ENCODE measurements at regions not wholly inside any gene's neighbourhood (a gene's known extent, or its start where the extent isn't known, plus 50 kb on each side); places are given as distances from the start of the nearest gene placed in this dataset.

DNA sequence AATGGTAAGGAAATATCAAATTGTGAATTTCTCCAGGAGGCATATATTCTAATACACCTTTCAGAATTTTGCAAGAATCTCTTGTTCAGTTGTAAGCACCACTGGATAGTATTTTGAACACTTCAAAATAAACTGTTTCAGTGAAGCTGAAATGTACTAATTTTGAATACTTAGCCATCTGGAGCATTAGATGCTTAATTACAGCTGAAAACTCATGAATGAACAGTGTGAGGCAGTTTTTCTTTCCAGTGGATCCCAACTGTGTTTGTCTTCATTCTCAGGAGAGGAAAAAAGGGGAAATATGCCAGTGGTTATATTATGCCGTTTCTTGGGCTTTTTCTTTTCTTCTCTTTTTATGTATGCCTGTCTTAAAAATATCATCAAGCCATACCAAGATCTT lies 306.0 kb upstream of the SEMA6A start:
- Histone ChIP-seq H3K36me3 (ENCODE audit: insufficient read depth, low read length) (no peaks in the 10 kb centered on the region), H3K4me1 (ENCODE audit: insufficient read depth, low read length, poor library complexity, severe bottlenecking) (peaks cover 7% of the 10 kb centered on the region), H3K4me2 (ENCODE audit: low read length) (peak overlapping the region; percentile 25; the same call in 1 of the 2 replicates), H3K79me2 (ENCODE audit: insufficient read depth, low read depth, low read length) (no peaks in the 10 kb centered on the region), H3K4me3 (ENCODE audit: low read depth, low read length, poor library complexity, severe bottlenecking) (no peak overlapping the region), H4K20me1 (ENCODE audit: insufficient read depth, low read length) (no peaks in the 10 kb centered on the region), H3K9me3 (ENCODE audit: low read length) (no peaks in the 10 kb centered on the region; the same call in 1 of the 2 replicates), H3K9me2 (ENCODE audit: insufficient read depth, low read length) (no peaks in the 10 kb centered on the region), H2AFZ (ENCODE audit: low read length) (no peak overlapping the region), H3K27ac (ENCODE audit: low read depth, low read length, poor library complexity, severe bottlenecking) (no peak overlapping the region)
- CTCF ChIA-PET (ENCODE audit: unreplicated experiment) = no interaction called here
- DNase-seq (ENCODE audit: low spot score) = no peak
- TF ChIP-seq EZH2phosphoT487 (IDR thresholded peaks at IDR 0.05; ENCODE audit: borderline replicate concordance, low read depth, low read length) (no peak), CTCF (conservative IDR thresholded peaks at IDR 0.05; ENCODE audit: low read length) (no peak)
- intact Hi-C loops (cut with micrococcal nuclease; ENCODE audit: unreplicated experiment) = no loop called here
- no TSS peak for BruUV-seq (replicated peaks)
- POLR2A ChIA-PET = interaction anchor here (0.8 to 1.0 kb wide), 2 partner anchors 14 to 17 kb away, joined by 3 read pairs; no protein-coding TSS in a partner anchor

- intact Hi-C loops (cut with micrococcal nuclease; ENCODE audit: unreplicated experiment) = no loop called here
- DNase-seq (ENCODE audit: low spot score) = peak; percentile 36
- Histone ChIP-seq H3K36me3 (ENCODE audit: insufficient read depth, low read length) (no peaks in the 10 kb centered on the region), H2AFZ (ENCODE audit: low read length) (no peak overlapping the region), H3K9me3 (ENCODE audit: low read length) (no peaks in the 10 kb centered on the region; the same call in 1 of the 2 replicates), H3K4me1 (ENCODE audit: insufficient read depth, low read length, poor library complexity, severe bottlenecking) (peaks cover 7% of the 10 kb centered on the region), H3K4me2 (ENCODE audit: low read length) (peak overlapping the region; percentile 25; the same call in 1 of the 2 replicates), H3K9me2 (ENCODE audit: insufficient read depth, low read length) (no peaks in the 10 kb centered on the region), H3K4me3 (ENCODE audit: low read depth, low read length, poor library complexity, severe bottlenecking) (no peak overlapping the region), H4K20me1 (ENCODE audit: insufficient read depth, low read length) (no peaks in the 10 kb centered on the region), H3K27ac (ENCODE audit: low read depth, low read length, poor library complexity, severe bottlenecking) (no peak overlapping the region), H3K79me2 (ENCODE audit: insufficient read depth, low read depth, low read length) (no peaks in the 10 kb centered on the region)
- POLR2A ChIA-PET = interaction anchor here (0.6 to 1.0 kb wide), 4 partner anchors 15 to 23 kb away, joined by 3 read pairs; no protein-coding TSS in a partner anchor
- CTCF ChIA-PET (ENCODE audit: unreplicated experiment) = no interaction called here
- no TSS peak for BruUV-seq (replicated peaks)
- no peak for TF ChIP-seq EZH2phosphoT487 (IDR thresholded peaks at IDR 0.05; ENCODE audit: borderline replicate concordance, low read depth, low read length)
- no peak for TF ChIP-seq CTCF (conservative IDR thresholded peaks at IDR 0.05; ENCODE audit: low read length)
Observed at GRCh38 chr5:116880150-116880549, 305.5 kb upstream of the SEMA6A start.

- Histone ChIP-seq H3K4me3 (ENCODE audit: low read depth, low read length, poor library complexity, severe bottlenecking) (no peak overlapping the region), H3K9me2 (ENCODE audit: insufficient read depth, low read length) (no peaks in the 10 kb centered on the region), H2AFZ (ENCODE audit: low read length) (no peak overlapping the region), H4K20me1 (ENCODE audit: insufficient read depth, low read length) (no peaks in the 10 kb centered on the region), H3K4me1 (ENCODE audit: insufficient read depth, low read length, poor library complexity, severe bottlenecking) (peaks cover 7% of the 10 kb centered on the region), H3K4me2 (ENCODE audit: low read length) (no peak overlapping the region), H3K36me3 (ENCODE audit: insufficient read depth, low read length) (no peaks in the 10 kb centered on the region), H3K27ac (ENCODE audit: low read depth, low read length, poor library complexity, severe bottlenecking) (no peak overlapping the region), H3K79me2 (ENCODE audit: insufficient read depth, low read depth, low read length) (no peaks in the 10 kb centered on the region), H3K9me3 (ENCODE audit: low read length) (no peaks in the 10 kb centered on the region; the same call in 1 of the 2 replicates)
- ChIA-PET POLR2A (no interaction called here), CTCF (ENCODE audit: unreplicated experiment) (no interaction called here)
- BruUV-seq (replicated peaks) = no TSS peak
- intact Hi-C loops (cut with micrococcal nuclease; ENCODE audit: unreplicated experiment) = no loop called here
- DNase-seq (ENCODE audit: low spot score) = no peak
- TF ChIP-seq CTCF (conservative IDR thresholded peaks at IDR 0.05; ENCODE audit: low read length) (no peak), EZH2phosphoT487 (IDR thresholded peaks at IDR 0.05; ENCODE audit: borderline replicate concordance, low read depth, low read length) (no peak)
Observed at GRCh38 chr5:116876240-116876840, 301.7 kb upstream of the SEMA6A start.
